SK-N-SH (cell line): ENCODE measurements at regions not wholly inside any gene's neighbourhood (a gene's known extent, or its start where the extent isn't known, plus 50 kb on each side); places are given as distances from the start of the nearest gene placed in this dataset.

ENCODE experiments used
- CTCF ChIA-PET: fragments of 300-600, 350-600 bp; formaldehyde crosslinking; extraction: SDS; loops from one replicate; lab custom pipeline; 2021; lab: Yijun Ruan, JAX
- POLR2A ChIA-PET: fragments of 350-600 bp; sonication (Branson Sonifier 250); formaldehyde crosslinking; extraction: SDS; loops from one replicate; lab custom pipeline; 2020; ENCODE audit warnings: antibody characterized with exemption, inconsistent platforms; lab: Yijun Ruan, JAX
- DNase-seq: peaks from one replicate; pipeline ENCODE4 v3.0.0; 2012
- H2AFZ ChIP-seq: fragments of 200-600 bp; sonication (generic); 2 replicates; pipeline ENCODE4 v1.8.1; 2016; ENCODE audit warnings: antibody characterized with exemption, mild to moderate bottlenecking, low read depth
- H3F3A ChIP-seq: fragments of 200-600 bp; sonication (generic); replicated peaks from 2 replicates; pipeline ENCODE3; 2016; ENCODE audit warnings: antibody characterized with exemption, mild to moderate bottlenecking; ENCODE audit not compliant: insufficient read depth
- H3K27ac ChIP-seq, 2 experiments: fragments of 200-500 bp in 1 of 2; fragments of 200-600 bp in 1 of 2; sonication (Bioruptor generic) in 1 of 2; sonication (generic), shearing (Covaris generic) in 1 of 2; 2 replicates each; pipeline versions ENCODE4 v1.5.1 to v1.6.1; 2014 to 2016; ENCODE audit warnings: low read depth in 2 of 2, inconsistent platforms in 1 of 2, low read length in 1 of 2, mild to moderate bottlenecking in 1 of 2, mixed read lengths in 1 of 2
- H3K27me3 ChIP-seq: fragments of 200-600 bp; sonication (generic), shearing (Covaris generic); 2 replicates; pipeline ENCODE4 v1.6.1; 2016; ENCODE audit warnings: mixed run types; ENCODE audit not compliant: insufficient read depth
- H3K36me3 ChIP-seq, 2 experiments: fragments of 200-500 bp in 1 of 2; fragments of 200-600 bp in 1 of 2; sonication (Bioruptor generic) in 1 of 2; sonication (generic) in 1 of 2; replicated peaks in 1 of 2; 2 replicates each; pipeline versions ENCODE3 to v1.5.1; 2014 to 2016; ENCODE audit warnings: low read length in 1 of 2, mild to moderate bottlenecking in 1 of 2; ENCODE audit not compliant: insufficient read depth in 2 of 2, control insufficient read depth in 1 of 2
- H3K4me1 ChIP-seq, 2 experiments: fragments of 200-500 bp in 1 of 2; fragments of 200-600 bp in 1 of 2; sonication (Bioruptor generic) in 1 of 2; sonication (generic), shearing (Covaris generic) in 1 of 2; 2 replicates each; pipeline versions ENCODE4 v1.5.1 to v1.6.1; 2014 to 2016; ENCODE audit warnings: low read depth in 1 of 2, low read length in 1 of 2, mixed run types in 1 of 2; ENCODE audit not compliant: insufficient read depth in 2 of 2, control insufficient read depth in 1 of 2
- H3K4me2 ChIP-seq: fragments of 200-600 bp; sonication (generic), shearing (Covaris generic); 2 replicates; pipeline ENCODE4 v1.6.1; 2017; ENCODE audit warnings: mixed run types
- H3K4me3 ChIP-seq, 2 experiments: fragments of 200-500 bp in 1 of 2; fragments of 200-600 bp in 1 of 2; sonication (Bioruptor generic) in 1 of 2; sonication (generic), shearing (Covaris generic) in 1 of 2; 2 replicates each; pipeline versions ENCODE4 v1.5.1 to v1.8.1; 2014 to 2016; ENCODE audit warnings: low read depth in 2 of 2, inconsistent platforms in 1 of 2, low read length in 1 of 2, mild to moderate bottlenecking in 1 of 2, mixed read lengths in 1 of 2, moderate library complexity in 1 of 2
- H3K79me2 ChIP-seq: fragments of 200-600 bp; sonication (generic); 2 replicates; pipeline ENCODE4 v1.8.1; 2017; ENCODE audit warnings: mild to moderate bottlenecking; ENCODE audit not compliant: insufficient read depth
- H3K9ac ChIP-seq: fragments of 200-600 bp; sonication (generic); 2 replicates; pipeline ENCODE4 v1.6.1; 2017; ENCODE audit warnings: mixed run types
- H3K9me2 ChIP-seq: fragments of 200-600 bp; sonication (generic); 2 replicates; pipeline ENCODE4 v1.6.1; 2017; ENCODE audit warnings: mixed run types
- H3K9me3 ChIP-seq: fragments of 200-600 bp; sonication (generic); 2 replicates; pipeline ENCODE4 v1.6.1; 2017; ENCODE audit warnings: mixed run types, mild to moderate bottlenecking, moderate library complexity
- H4K20me1 ChIP-seq: fragments of 200-600 bp; sonication (generic); 2 replicates; pipeline ENCODE4 v1.6.1; 2017; ENCODE audit warnings: mild to moderate bottlenecking, mixed run types; ENCODE audit not compliant: insufficient read depth
- ELF1 ChIP-seq: IDR thresholded peaks from 2 replicates; pipeline ENCODE4 v1.4.0; 2012
- EP300 ChIP-seq, 2 experiments: IDR thresholded peaks; 2 replicates each; pipeline versions ENCODE4 v1.4.0 to v1.6.1; 2012; ENCODE audit warnings: borderline replicate concordance in 1 of 2, low read depth in 1 of 2, low read length in 1 of 2
- FOXJ3 ChIP-seq: sonication (generic); formaldehyde crosslinking; IDR thresholded peaks from 2 replicates; pipeline ENCODE4 v1.5.1; 2020; ENCODE audit warnings: mild to moderate bottlenecking, missing genetic modification reagents
- FOXM1 ChIP-seq: IDR thresholded peaks from 2 replicates; pipeline ENCODE4 v1.4.0; 2012; ENCODE audit warnings: low read depth, mild to moderate bottlenecking
- GATA2 ChIP-seq: sonication (generic); formaldehyde crosslinking; IDR thresholded peaks from 2 replicates; pipeline ENCODE4 v1.5.0; 2020; ENCODE audit warnings: mild to moderate bottlenecking, missing genetic modification reagents
- RAD21 ChIP-seq: IDR thresholded peaks from 2 replicates; pipeline ENCODE4 v1.6.1; 2012; ENCODE audit warnings: mild to moderate bottlenecking, low read length
- RCOR1 ChIP-seq: fragments of 150-350 bp; IDR thresholded peaks from 2 replicates; pipeline ENCODE4 v1.6.1; 2017; ENCODE audit warnings: antibody characterized with exemption, low read length
- RXRA ChIP-seq: IDR thresholded peaks from 2 replicates; pipeline ENCODE4 v1.4.0; 2012; ENCODE audit warnings: low read depth, mild to moderate bottlenecking, borderline replicate concordance
- SMC3 ChIP-seq: IDR thresholded peaks from 2 replicates; pipeline ENCODE4 v1.6.1; 2012; ENCODE audit warnings: low read depth, low read length, improper control_type of control experiment
- TCF12 ChIP-seq: IDR thresholded peaks from 2 replicates; pipeline ENCODE4 v1.4.0; 2012
- TEAD4 ChIP-seq: IDR thresholded peaks from 2 replicates; pipeline ENCODE4 v1.4.0; 2012; ENCODE audit warnings: mild to moderate bottlenecking, borderline replicate concordance; ENCODE audit not compliant: insufficient read depth
- YY1 ChIP-seq: IDR thresholded peaks from 2 replicates; pipeline ENCODE4 v1.4.0; 2012; ENCODE audit warnings: low read depth, mild to moderate bottlenecking
- WGBS: methylation state at CpG from one replicate; pipeline ENCODE4 v1.1.6; 2017; ENCODE audit warnings: low lambda C conversion rate; 5-methylcytosine and 5-hydroxymethylcytosine counted together
- TF ChIP-seq, protein P1 (sequence below): IDR thresholded peaks from 2 replicates; pipeline ENCODE4 v1.4.0; 2012; ENCODE audit warnings: low read depth, borderline replicate concordance
- TF ChIP-seq, protein P2 (sequence below): IDR thresholded peaks from 2 replicates; pipeline ENCODE4 v1.6.1; 2012; ENCODE audit warnings: mild to moderate bottlenecking, low read depth, low read length, moderate library complexity
- TF ChIP-seq, protein P3 (sequence below): fragments of 150-350 bp; IDR thresholded peaks from 2 replicates; pipeline ENCODE4 v1.6.1; 2017; ENCODE audit warnings: antibody characterized with exemption, low read length, low read depth, borderline replicate concordance
- TF ChIP-seq, protein P4 (sequence below): IDR thresholded peaks from 2 replicates; pipeline ENCODE4 v1.4.0; 2012; ENCODE audit warnings: low read depth, borderline replicate concordance
- TF ChIP-seq, protein P5 (sequence below): IDR thresholded peaks from 2 replicates; pipeline ENCODE4; 2012
- TF ChIP-seq, protein P6 (sequence below): IDR thresholded peaks from 2 replicates; pipeline ENCODE4 v1.4.0; 2012; ENCODE audit warnings: low read depth

DNA sequence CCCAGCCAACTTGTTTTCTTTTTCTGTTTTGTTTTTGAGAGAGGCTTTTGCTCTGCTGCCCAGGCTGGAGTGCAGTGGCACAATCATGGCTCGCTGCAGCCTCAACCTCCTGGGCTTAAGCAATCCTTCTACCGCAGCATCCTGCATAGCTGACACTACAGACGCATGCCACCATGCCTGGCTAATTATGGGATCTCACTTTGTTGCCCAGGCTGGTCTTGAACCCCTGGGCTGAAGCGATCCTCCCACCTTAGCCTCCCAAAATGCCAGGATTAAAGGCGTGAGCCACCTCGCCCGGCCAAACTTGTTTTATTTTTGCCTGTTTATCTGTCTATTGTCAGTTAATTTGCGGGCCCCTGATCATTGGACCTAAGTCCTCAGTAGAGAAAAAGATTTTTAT lies 61.6 kb upstream of the MSH6 start:
- H3K36me3 ChIP-seq: no peaks in the 10 kb centered on the region
- H3K9me2 ChIP-seq: no peaks in the 10 kb centered on the region
- 72% methylated on average over 8 of the region's 8 CpGs for WGBS
- no peak overlapping the region for H3K4me3 ChIP-seq
- TF ChIP-seq RXRA (no peak), EP300 (IDR thresholded peaks at IDR 0.05; ENCODE audit: borderline replicate concordance in 1 of 2, low read depth in 1 of 2, low read length in 1 of 2) (no peak), RCOR1 (no peak), SMC3 (no peak), FOXJ3 (CRISPR knock-in tag) (no peak)
- TF ChIP-seq, protein P1, sequence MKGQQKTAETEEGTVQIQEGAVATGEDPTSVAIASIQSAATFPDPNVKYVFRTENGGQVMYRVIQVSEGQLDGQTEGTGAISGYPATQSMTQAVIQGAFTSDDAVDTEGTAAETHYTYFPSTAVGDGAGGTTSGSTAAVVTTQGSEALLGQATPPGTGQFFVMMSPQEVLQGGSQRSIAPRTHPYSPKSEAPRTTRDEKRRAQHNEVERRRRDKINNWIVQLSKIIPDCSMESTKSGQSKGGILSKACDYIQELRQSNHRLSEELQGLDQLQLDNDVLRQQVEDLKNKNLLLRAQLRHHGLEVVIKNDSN: no peak
- TF ChIP-seq, protein P2, sequence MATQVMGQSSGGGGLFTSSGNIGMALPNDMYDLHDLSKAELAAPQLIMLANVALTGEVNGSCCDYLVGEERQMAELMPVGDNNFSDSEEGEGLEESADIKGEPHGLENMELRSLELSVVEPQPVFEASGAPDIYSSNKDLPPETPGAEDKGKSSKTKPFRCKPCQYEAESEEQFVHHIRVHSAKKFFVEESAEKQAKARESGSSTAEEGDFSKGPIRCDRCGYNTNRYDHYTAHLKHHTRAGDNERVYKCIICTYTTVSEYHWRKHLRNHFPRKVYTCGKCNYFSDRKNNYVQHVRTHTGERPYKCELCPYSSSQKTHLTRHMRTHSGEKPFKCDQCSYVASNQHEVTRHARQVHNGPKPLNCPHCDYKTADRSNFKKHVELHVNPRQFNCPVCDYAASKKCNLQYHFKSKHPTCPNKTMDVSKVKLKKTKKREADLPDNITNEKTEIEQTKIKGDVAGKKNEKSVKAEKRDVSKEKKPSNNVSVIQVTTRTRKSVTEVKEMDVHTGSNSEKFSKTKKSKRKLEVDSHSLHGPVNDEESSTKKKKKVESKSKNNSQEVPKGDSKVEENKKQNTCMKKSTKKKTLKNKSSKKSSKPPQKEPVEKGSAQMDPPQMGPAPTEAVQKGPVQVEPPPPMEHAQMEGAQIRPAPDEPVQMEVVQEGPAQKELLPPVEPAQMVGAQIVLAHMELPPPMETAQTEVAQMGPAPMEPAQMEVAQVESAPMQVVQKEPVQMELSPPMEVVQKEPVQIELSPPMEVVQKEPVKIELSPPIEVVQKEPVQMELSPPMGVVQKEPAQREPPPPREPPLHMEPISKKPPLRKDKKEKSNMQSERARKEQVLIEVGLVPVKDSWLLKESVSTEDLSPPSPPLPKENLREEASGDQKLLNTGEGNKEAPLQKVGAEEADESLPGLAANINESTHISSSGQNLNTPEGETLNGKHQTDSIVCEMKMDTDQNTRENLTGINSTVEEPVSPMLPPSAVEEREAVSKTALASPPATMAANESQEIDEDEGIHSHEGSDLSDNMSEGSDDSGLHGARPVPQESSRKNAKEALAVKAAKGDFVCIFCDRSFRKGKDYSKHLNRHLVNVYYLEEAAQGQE: no peak
- TF ChIP-seq, protein P3, sequence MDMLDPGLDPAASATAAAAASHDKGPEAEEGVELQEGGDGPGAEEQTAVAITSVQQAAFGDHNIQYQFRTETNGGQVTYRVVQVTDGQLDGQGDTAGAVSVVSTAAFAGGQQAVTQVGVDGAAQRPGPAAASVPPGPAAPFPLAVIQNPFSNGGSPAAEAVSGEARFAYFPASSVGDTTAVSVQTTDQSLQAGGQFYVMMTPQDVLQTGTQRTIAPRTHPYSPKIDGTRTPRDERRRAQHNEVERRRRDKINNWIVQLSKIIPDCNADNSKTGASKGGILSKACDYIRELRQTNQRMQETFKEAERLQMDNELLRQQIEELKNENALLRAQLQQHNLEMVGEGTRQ: no peak
- H2AFZ ChIP-seq: no peak overlapping the region
- H3K27me3 ChIP-seq: no peaks in the 10 kb centered on the region
- H3K27ac ChIP-seq: no peak overlapping the region
- H3K9ac ChIP-seq: no peak overlapping the region
- no peak for DNase-seq
- no peaks in the 10 kb centered on the region for H3K4me1 ChIP-seq
- H3K9me3 ChIP-seq: no peaks in the 10 kb centered on the region
- POLR2A ChIA-PET: no interaction called here
- no peak overlapping the region for H3K4me2 ChIP-seq
- CTCF ChIA-PET: no interaction called here
- H3F3A ChIP-seq: no peaks in the 10 kb centered on the region
- no peaks in the 10 kb centered on the region for H4K20me1 ChIP-seq
- no peaks in the 10 kb centered on the region for H3K79me2 ChIP-seq

DNA sequence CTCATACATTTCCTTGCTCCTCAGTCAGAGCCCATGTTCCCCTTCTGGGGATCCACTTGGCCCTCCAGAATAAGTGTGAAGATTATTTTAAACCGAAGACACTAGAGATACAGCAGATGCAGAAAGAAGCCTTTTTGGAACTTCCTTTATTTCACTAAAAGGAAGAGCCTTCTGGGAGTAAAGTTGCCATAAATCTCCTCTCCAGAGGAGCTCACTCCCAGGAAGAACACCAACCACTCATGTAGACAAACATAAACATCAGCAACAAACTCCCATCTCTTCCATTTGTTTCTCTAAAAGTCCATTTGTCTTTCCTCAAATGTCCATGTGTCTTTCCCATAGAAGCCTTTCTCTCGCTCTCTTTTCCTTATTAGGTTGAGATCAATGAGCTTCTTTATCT lies 62.4 kb upstream of the MSH6 start:
- Histone ChIP-seq H3K27me3 (no peaks in the 10 kb centered on the region), H3K4me1 (no peaks in the 10 kb centered on the region), H3K4me3 (no peak overlapping the region), H3K9ac (no peak overlapping the region), H2AFZ (no peak overlapping the region), H3K9me2 (no peaks in the 10 kb centered on the region), H3K36me3 (no peaks in the 10 kb centered on the region), H3F3A (no peaks in the 10 kb centered on the region), H4K20me1 (no peaks in the 10 kb centered on the region), H3K79me2 (no peaks in the 10 kb centered on the region), H3K27ac (no peak overlapping the region), H3K9me3 (no peaks in the 10 kb centered on the region), H3K4me2 (no peak overlapping the region)
- WGBS: 1% methylated on average over 2 of the region's 2 CpGs
- POLR2A ChIA-PET: no interaction called here
- no peak for DNase-seq
- TF ChIP-seq, protein P4, sequence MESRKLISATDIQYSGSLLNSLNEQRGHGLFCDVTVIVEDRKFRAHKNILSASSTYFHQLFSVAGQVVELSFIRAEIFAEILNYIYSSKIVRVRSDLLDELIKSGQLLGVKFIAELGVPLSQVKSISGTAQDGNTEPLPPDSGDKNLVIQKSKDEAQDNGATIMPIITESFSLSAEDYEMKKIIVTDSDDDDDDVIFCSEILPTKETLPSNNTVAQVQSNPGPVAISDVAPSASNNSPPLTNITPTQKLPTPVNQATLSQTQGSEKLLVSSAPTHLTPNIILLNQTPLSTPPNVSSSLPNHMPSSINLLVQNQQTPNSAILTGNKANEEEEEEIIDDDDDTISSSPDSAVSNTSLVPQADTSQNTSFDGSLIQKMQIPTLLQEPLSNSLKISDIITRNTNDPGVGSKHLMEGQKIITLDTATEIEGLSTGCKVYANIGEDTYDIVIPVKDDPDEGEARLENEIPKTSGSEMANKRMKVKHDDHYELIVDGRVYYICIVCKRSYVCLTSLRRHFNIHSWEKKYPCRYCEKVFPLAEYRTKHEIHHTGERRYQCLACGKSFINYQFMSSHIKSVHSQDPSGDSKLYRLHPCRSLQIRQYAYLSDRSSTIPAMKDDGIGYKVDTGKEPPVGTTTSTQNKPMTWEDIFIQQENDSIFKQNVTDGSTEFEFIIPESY: no peak
- TF ChIP-seq, protein P5, sequence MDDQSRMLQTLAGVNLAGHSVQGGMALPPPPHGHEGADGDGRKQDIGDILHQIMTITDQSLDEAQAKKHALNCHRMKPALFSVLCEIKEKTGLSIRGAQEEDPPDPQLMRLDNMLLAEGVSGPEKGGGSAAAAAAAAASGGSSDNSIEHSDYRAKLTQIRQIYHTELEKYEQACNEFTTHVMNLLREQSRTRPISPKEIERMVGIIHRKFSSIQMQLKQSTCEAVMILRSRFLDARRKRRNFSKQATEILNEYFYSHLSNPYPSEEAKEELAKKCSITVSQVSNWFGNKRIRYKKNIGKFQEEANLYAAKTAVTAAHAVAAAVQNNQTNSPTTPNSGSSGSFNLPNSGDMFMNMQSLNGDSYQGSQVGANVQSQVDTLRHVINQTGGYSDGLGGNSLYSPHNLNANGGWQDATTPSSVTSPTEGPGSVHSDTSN: no peak
- TF ChIP-seq YY1 (no peak), TEAD4 (no peak), FOXM1 (no peak), SMC3 (no peak), GATA2 (CRISPR knock-in tag) (no peak), TCF12 (no peak), ELF1 (no peak), RAD21 (no peak), RXRA (no peak), FOXJ3 (CRISPR knock-in tag) (no peak)
- TF ChIP-seq, protein P6, sequence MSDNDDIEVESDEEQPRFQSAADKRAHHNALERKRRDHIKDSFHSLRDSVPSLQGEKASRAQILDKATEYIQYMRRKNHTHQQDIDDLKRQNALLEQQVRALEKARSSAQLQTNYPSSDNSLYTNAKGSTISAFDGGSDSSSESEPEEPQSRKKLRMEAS: no peak
- CTCF ChIA-PET: interaction anchor here (1.0 to 1.6 kb wide), 2 partner anchors 47 to 283 kb away, joined by 4 to 5 read pairs; no protein-coding TSS in a partner anchor
